OCI-LY1 (cell line): ENCODE measurements at regions not wholly inside any gene's neighbourhood (a gene's known extent, or its start where the extent isn't known, plus 50 kb on each side); places are given as distances from the start of the nearest gene placed in this dataset.
"Not testable (repeated sequence)": the region's sequence is repeated elsewhere in the genome, so short reads cannot be mapped to it uniquely, and the experiment has no call there.

Experiments
- H2AFZ ChIP-seq: fragments of 200-600 bp; sonication (generic), shearing (Covaris generic); 2 replicates; pipeline ENCODE4 v1.6.0; 2014; ENCODE audit warnings: antibody characterized with exemption, mild to moderate bottlenecking, low read length
- H3F3A ChIP-seq: fragments of 200-600 bp; sonication (generic), shearing (Covaris generic); 2 replicates; pipeline ENCODE4 v1.6.0; 2014; ENCODE audit warnings: mild to moderate bottlenecking, antibody characterized with exemption, low read length, moderate library complexity; ENCODE audit not compliant: insufficient read depth
- H3K27ac ChIP-seq: fragments of 200-600 bp; sonication (generic); 2 replicates; pipeline ENCODE4 v1.5.1; 2014; ENCODE audit warnings: low read length, mixed run types, mild to moderate bottlenecking, low read depth; ENCODE audit not compliant: poor library complexity, severe bottlenecking
- H3K27me3 ChIP-seq: fragments of 200-600 bp; sonication (generic); 2 replicates; pipeline ENCODE4 v1.6.0; 2014; ENCODE audit warnings: antibody characterized with exemption, mild to moderate bottlenecking, low read length, moderate library complexity; ENCODE audit not compliant: insufficient read depth
- H3K36me3 ChIP-seq: fragments of 200-600 bp; sonication (generic); 2 replicates; pipeline ENCODE4 v1.6.1; 2014; ENCODE audit warnings: mild to moderate bottlenecking, antibody characterized with exemption, low read length, moderate library complexity, mixed read lengths; ENCODE audit not compliant: insufficient read depth
- H3K4me1 ChIP-seq: fragments of 200-600 bp; sonication (generic); 2 replicates; pipeline ENCODE4 v1.5.1; 2014; ENCODE audit warnings: mild to moderate bottlenecking, low read length, moderate library complexity; ENCODE audit not compliant: insufficient read depth, severe bottlenecking
- H3K4me2 ChIP-seq: fragments of 200-600 bp; sonication (generic), shearing (Covaris generic); 2 replicates; pipeline ENCODE4 v1.6.1; 2014; ENCODE audit warnings: low read length
- H3K4me3 ChIP-seq: fragments of 200-600 bp; sonication (generic); 2 replicates; pipeline ENCODE4 v1.5.1; 2014; ENCODE audit warnings: low read length, low read depth, mild to moderate bottlenecking, mixed read lengths; ENCODE audit not compliant: poor library complexity, severe bottlenecking
- H3K79me2 ChIP-seq: fragments of 200-600 bp; shearing (Covaris generic); 2 replicates; pipeline ENCODE4 v1.6.1; 2016; ENCODE audit warnings: mixed run types, low read length, mixed read lengths; ENCODE audit not compliant: insufficient read depth
- H3K9ac ChIP-seq: fragments of 200-600 bp; sonication (generic), shearing (Covaris generic); 2 replicates; pipeline ENCODE4 v1.6.1; 2014; ENCODE audit warnings: mild to moderate bottlenecking, low read length, mixed read lengths
- H3K9me2 ChIP-seq: fragments of 200-600 bp; sonication (generic), shearing (Covaris generic); 2 replicates; pipeline ENCODE4 v1.6.1; 2014; ENCODE audit warnings: low read depth, mild to moderate bottlenecking, low read length, mixed read lengths
- H3K9me3 ChIP-seq: fragments of 200-600 bp; shearing (Covaris generic); 2 replicates; pipeline ENCODE4 v1.6.1; 2014; ENCODE audit warnings: low read length, mixed read lengths
- H4K20me1 ChIP-seq: fragments of 200-600 bp; sonication (generic), shearing (Covaris generic); 2 replicates; pipeline ENCODE4 v1.6.0; 2016; ENCODE audit warnings: mild to moderate bottlenecking, low read length; ENCODE audit not compliant: insufficient read depth
- EZH2 ChIP-seq: fragments of 200-600 bp; sonication (generic), shearing (Covaris generic); IDR thresholded peaks from 2 replicates; pipeline ENCODE4 v1.8.0; 2017; ENCODE audit warnings: borderline replicate concordance, mixed run types, mild to moderate bottlenecking, antibody characterized with exemption, low read length, moderate library complexity, mixed read lengths
- TF ChIP-seq, protein P1 (sequence below): fragments of 200-600 bp; sonication (generic), shearing (Covaris generic); IDR thresholded peaks from 2 replicates; pipeline ENCODE4 v1.5.1; 2017; ENCODE audit warnings: mild to moderate bottlenecking, antibody characterized with exemption, low read length, moderate library complexity, mixed read lengths

DNA sequence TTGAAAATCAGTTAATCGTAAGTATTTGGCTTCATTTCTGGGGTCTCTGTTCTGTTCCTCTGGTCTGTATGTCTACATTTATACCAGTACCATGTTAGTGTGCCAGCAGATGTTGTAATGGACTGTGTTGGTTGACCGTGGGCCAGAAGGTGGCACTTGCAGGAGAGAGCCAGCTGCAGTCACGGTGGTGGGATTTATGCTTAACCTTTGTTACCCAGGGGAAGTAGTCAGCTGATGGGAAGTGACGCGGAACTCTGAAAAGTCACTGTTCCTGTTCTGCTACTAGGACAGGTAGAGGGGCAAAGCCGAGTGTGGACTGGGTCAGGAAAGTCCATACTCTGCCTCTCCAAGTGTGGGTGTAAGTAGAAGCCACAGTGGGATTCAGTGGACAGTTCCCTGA lies 420.4 kb upstream of the NDN start:
- H4K20me1 ChIP-seq, H3K4me1 ChIP-seq, H3K27ac ChIP-seq, H3K79me2 ChIP-seq, H3K36me3 ChIP-seq, H3K9me3 ChIP-seq, H2AFZ ChIP-seq, H3K27me3 ChIP-seq, H3F3A ChIP-seq, H3K4me3 ChIP-seq, H3K9ac ChIP-seq, H3K4me2 ChIP-seq, H3K9me2 ChIP-seq: not testable (repeated sequence)

DNA sequence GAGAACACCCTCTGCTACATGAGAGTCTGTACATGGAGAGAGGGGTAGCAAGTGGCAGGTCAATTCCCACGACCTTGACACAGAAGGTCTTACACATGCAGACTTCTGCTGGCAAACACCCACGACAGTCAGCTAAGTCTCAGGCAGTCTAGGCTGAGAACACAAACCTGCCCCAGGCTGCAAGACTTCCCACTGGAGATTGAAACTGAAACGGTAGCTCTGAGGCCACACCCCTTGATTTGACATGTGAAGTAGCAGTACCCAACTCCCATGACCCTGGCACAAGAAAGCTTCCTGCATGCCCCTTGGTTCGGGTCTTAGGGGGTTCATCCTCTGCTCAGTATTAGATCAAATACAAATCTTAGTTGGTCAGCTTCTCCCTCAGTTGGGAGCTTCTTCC lies 420.8 kb upstream of the NDN start:
- not testable (repeated sequence) for H3K9ac ChIP-seq, H3K4me2 ChIP-seq, H3K4me3 ChIP-seq, H3K36me3 ChIP-seq, H3K27ac ChIP-seq, H4K20me1 ChIP-seq, H2AFZ ChIP-seq, H3K79me2 ChIP-seq, H3K9me3 ChIP-seq, H3K9me2 ChIP-seq, H3F3A ChIP-seq, H3K4me1 ChIP-seq, H3K27me3 ChIP-seq

- not testable (repeated sequence) for H2AFZ ChIP-seq, H3K36me3 ChIP-seq, H3K79me2 ChIP-seq
Measured at GRCh38 chr15:24108349-24108748, 421.2 kb upstream of the NDN start.

GRCh38 chr15:24139622-24140021 lies 452.5 kb upstream of the NDN start:
- H3K9me3 ChIP-seq, H3F3A ChIP-seq, H3K4me2 ChIP-seq, H3K27ac ChIP-seq, H4K20me1 ChIP-seq, H3K36me3 ChIP-seq, H3K4me3 ChIP-seq, H3K27me3 ChIP-seq, H3K9me2 ChIP-seq, H3K9ac ChIP-seq, H3K79me2 ChIP-seq, H2AFZ ChIP-seq, H3K4me1 ChIP-seq: not testable (repeated sequence)

More at GRCh38 chr15:24108349-24108748, 421.2 kb upstream of the NDN start:
- H3K4me1 ChIP-seq, H3K4me3 ChIP-seq, H3K9ac ChIP-seq, H3K27me3 ChIP-seq, H3K9me2 ChIP-seq, H4K20me1 ChIP-seq, H3K9me3 ChIP-seq, H3K4me2 ChIP-seq, H3K27ac ChIP-seq, H3F3A ChIP-seq: not testable (repeated sequence)

DNA sequence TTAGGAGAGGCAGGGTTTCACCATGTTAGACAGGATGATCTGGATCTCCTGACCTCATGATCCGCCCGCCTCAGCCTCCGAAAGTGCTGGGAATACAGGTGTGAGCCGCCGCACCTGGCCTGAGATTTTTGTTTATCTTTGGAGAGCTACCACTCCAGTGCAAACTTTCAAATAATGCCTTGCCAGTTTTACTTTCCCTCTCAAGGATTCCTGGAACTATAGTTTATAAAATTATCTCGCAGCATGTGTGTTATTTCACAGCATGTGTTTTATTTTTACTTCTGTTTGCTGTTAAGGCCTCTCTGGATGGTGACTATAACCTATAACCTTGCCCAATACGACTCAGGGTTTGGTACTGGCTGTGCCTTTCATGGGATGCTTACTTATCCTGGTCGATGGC lies 458.0 kb upstream of the NDN start:
- not testable (repeated sequence) for H3K9ac ChIP-seq, H3K4me3 ChIP-seq, H3K27me3 ChIP-seq, H3K4me2 ChIP-seq, H3K27ac ChIP-seq, H3K9me3 ChIP-seq, H3K9me2 ChIP-seq, H3K4me1 ChIP-seq, H3K79me2 ChIP-seq, H4K20me1 ChIP-seq, H3F3A ChIP-seq, H3K36me3 ChIP-seq, H2AFZ ChIP-seq

DNA sequence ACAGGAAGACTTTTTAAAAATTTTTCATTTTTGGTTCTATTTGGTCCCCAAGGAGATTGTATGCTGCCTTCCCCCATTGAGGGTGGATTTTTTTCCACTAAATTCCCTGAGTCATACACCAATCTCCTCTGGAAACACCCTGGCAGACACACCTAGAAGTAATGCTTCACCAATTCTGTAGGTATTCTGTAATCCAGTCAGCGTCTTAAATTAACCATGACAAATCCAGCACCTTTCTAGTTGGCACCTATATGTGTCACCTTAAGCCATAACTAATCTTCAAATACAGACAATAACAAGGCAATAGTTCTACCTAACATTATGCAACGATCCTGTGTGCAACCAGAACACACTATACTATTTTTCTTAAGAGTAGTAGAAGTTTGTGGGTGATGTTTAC lies 459.1 kb upstream of the NDN start:
- H3K79me2 ChIP-seq = no peaks in the 10 kb centered on the region
- no peak overlapping the region for H3K4me3 ChIP-seq
- H3K9me3 ChIP-seq = no peaks in the 10 kb centered on the region
- TF ChIP-seq, protein P1, sequence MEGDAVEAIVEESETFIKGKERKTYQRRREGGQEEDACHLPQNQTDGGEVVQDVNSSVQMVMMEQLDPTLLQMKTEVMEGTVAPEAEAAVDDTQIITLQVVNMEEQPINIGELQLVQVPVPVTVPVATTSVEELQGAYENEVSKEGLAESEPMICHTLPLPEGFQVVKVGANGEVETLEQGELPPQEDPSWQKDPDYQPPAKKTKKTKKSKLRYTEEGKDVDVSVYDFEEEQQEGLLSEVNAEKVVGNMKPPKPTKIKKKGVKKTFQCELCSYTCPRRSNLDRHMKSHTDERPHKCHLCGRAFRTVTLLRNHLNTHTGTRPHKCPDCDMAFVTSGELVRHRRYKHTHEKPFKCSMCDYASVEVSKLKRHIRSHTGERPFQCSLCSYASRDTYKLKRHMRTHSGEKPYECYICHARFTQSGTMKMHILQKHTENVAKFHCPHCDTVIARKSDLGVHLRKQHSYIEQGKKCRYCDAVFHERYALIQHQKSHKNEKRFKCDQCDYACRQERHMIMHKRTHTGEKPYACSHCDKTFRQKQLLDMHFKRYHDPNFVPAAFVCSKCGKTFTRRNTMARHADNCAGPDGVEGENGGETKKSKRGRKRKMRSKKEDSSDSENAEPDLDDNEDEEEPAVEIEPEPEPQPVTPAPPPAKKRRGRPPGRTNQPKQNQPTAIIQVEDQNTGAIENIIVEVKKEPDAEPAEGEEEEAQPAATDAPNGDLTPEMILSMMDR = no peak
- TF ChIP-seq EZH2 = no peak
- no peaks in the 10 kb centered on the region for H4K20me1 ChIP-seq
- H3K27me3 ChIP-seq = no peaks in the 10 kb centered on the region
- no peaks in the 10 kb centered on the region for H3F3A ChIP-seq
- no peaks in the 10 kb centered on the region for H3K36me3 ChIP-seq
- H3K9me2 ChIP-seq = no peaks in the 10 kb centered on the region
- no peak overlapping the region for H3K4me2 ChIP-seq
- no peak overlapping the region for H3K9ac ChIP-seq
- H3K4me1 ChIP-seq = no peaks in the 10 kb centered on the region
- H3K27ac ChIP-seq = no peak overlapping the region
- no peak overlapping the region for H2AFZ ChIP-seq
